SK-N-MC (cell line): ENCODE measurements at regions not wholly inside any gene's neighbourhood (a gene's known extent, or its start where the extent isn't known, plus 50 kb on each side); places are given as distances from the start of the nearest gene placed in this dataset.

Source experiments
- DNase-seq: peaks from one replicate; pipeline ENCODE4 v3.0.0-alpha.2; 2011; ENCODE audit warnings: low read depth, low spot score
- H3K27ac ChIP-seq: fragments of 200-600 bp; sonication (generic); 2 replicates; pipeline ENCODE4 v1.5.1; 2016; ENCODE audit warnings: mixed run types
- H3K36me3 ChIP-seq: fragments of 200-600 bp; sonication (generic); 2 replicates; pipeline ENCODE4 v1.6.1; 2017; ENCODE audit warnings: antibody characterized with exemption, low read length, mixed read lengths; ENCODE audit not compliant: insufficient read depth
- H3K4me3 ChIP-seq: fragments of 200-600 bp; sonication (generic); 2 replicates; pipeline ENCODE4 v1.5.1; 2016
- H3K9ac ChIP-seq: fragments of 200-600 bp; sonication (generic); 2 replicates; pipeline ENCODE4 v1.8.0; 2017; ENCODE audit warnings: mixed run types, mixed read lengths; ENCODE audit not compliant: insufficient read length
- H3K9me3 ChIP-seq: fragments of 200-600 bp; sonication (generic); 2 replicates; pipeline ENCODE4 v1.6.1; 2017; ENCODE audit warnings: low read depth, mild to moderate bottlenecking, antibody characterized with exemption, low read length, moderate library complexity, mixed read lengths
- EZH2 ChIP-seq: fragments of 200-600 bp; sonication (generic); IDR thresholded peaks from one replicate; pipeline ENCODE4 v1.6.1; 2017; ENCODE audit warnings: antibody characterized with exemption
- FOXP2 ChIP-seq: optimal IDR thresholded peaks from 2 replicates; pipeline ENCODE3; 2011; ENCODE audit warnings: mild to moderate bottlenecking, moderate library complexity; ENCODE audit not compliant: insufficient read depth; ENCODE audit errors: extremely low read length, control extremely low read depth
- POLR2AphosphoS5 ChIP-seq: IDR thresholded peaks from 2 replicates; pipeline ENCODE4 v1.6.1; 2012; ENCODE audit warnings: mild to moderate bottlenecking, low read depth, low read length, borderline replicate concordance

GRCh38 chr6:133697185-133697584 lies 191.7 kb upstream of the TCF21 start:
- no peaks in the 10 kb centered on the region for H3K36me3 ChIP-seq
- TF ChIP-seq EZH2 (no peak), FOXP2 (no peak), POLR2AphosphoS5 (no peak)
- no peak overlapping the region for H3K4me3 ChIP-seq
- DNase-seq, result no peak
- H3K9me3 ChIP-seq, result no peaks in the 10 kb centered on the region
- no peak overlapping the region for H3K27ac ChIP-seq
- no peak overlapping the region for H3K9ac ChIP-seq

- Histone ChIP-seq H3K36me3 (no peaks in the 10 kb centered on the region), H3K27ac (no peak overlapping the region), H3K9me3 (no peaks in the 10 kb centered on the region), H3K9ac (no peak overlapping the region), H3K4me3 (no peak overlapping the region)
- no peak for DNase-seq
- TF ChIP-seq FOXP2 (no peak), EZH2 (no peak), POLR2AphosphoS5 (no peak)
These were observed 191.2 kb upstream of the TCF21 start for GRCh38 chr6:133697666-133698065.

- Histone ChIP-seq H3K4me3 (no peak overlapping the region), H3K9ac (no peak overlapping the region), H3K36me3 (no peaks in the 10 kb centered on the region), H3K9me3 (no peaks in the 10 kb centered on the region), H3K27ac (no peak overlapping the region)
- TF ChIP-seq FOXP2, result no peak
- TF ChIP-seq EZH2, result no peak
- no peak for TF ChIP-seq POLR2AphosphoS5
- DNase-seq, result no peak
These were observed 190.6 kb upstream of the TCF21 start for GRCh38 chr6:133698272-133698671.

DNA sequence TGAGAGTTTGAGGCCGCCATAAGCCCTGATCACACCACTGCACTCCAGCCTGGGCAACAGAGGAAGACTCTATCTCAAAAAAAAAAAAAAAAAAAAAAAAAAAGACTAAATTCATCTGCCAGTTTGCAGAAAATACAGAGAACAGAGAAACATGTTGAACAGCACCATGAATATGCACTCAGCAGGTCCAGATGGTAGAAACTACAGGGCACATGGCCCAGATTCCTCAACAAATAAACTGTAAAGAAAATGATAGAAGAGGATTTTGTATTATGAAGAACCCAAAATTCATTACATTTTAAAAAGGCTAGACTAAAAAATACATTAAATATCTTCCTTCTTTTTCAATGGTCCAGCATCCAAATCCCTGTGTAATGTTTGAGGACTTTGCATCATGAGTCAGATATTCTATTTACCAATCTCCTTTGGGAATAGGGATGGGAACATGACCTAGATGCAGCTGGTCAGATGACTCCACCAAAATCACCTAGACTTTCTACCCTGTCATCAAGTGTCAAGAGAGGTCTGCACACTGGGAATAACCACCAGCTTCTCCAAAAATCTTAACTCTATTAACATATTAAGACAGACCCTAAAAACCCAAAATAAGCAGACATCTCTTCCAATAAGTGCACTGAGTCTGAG lies 189.1 kb upstream of the TCF21 start:
- Histone ChIP-seq H3K27ac (no peak overlapping the region), H3K4me3 (no peak overlapping the region), H3K9me3 (no peaks in the 10 kb centered on the region), H3K36me3 (no peaks in the 10 kb centered on the region), H3K9ac (no peak overlapping the region)
- no peak for TF ChIP-seq POLR2AphosphoS5
- no peak for TF ChIP-seq EZH2
- TF ChIP-seq FOXP2, result no peak
- no peak for DNase-seq

DNA sequence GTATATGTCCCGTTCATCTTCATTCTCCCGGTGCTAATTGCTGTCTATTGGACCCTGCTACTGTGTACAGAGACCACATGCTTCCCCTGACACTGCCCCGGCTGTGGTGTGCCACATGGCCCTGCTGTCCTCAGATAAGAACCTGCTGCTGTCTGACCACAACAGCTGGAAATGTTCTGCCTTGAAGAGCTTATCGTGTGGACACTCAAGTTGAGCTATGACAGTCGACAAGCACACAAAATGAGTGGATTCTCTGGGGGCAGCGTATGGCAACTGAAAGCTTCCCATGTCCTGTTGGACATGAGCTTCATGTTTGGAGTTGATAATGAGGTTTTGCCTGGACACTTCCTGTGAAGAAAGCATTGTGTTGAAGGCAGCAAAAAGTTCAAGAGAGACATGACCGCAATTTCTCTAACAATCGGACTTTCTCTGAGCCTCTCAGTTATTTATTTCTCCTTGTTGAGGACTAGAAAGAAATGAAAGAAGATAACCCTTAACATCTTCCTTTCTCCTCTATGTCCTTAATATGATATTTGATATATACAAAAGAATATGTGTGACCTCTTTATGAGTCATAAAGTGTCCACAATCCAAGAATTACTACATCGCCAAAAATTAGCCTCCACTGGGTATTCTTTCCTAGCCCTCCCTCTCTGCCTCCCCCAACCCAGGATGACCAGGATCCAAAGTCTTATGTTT lies 187.1 kb upstream of the TCF21 start:
- Histone ChIP-seq H3K27ac (no peak overlapping the region), H3K36me3 (no peaks in the 10 kb centered on the region), H3K9ac (no peak overlapping the region), H3K9me3 (no peaks in the 10 kb centered on the region), H3K4me3 (no peak overlapping the region)
- DNase-seq, result no peak
- TF ChIP-seq POLR2AphosphoS5 (no peak), FOXP2 (no peak), EZH2 (no peak)

DNA sequence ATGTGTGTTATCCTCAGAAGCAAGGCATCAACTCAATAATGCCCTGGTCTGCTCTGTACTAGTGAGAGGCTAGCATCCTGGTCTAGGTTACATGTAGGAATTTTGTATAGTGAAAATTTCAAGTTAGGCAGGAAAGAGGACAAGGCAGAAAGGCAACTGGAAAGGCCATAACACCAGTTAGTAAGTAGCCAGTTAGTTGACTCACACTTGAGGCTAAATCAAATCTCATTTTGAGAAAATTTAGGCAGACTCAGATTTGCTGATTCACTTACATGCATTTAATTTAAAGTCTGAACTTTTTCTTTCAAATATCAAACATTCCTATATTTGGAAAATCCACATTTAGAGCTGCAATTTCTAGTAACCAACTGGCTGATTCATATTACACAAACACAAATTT lies 184.5 kb upstream of the TCF21 start:
- H3K27ac ChIP-seq, result no peak overlapping the region
- TF ChIP-seq POLR2AphosphoS5 (no peak), FOXP2 (no peak), EZH2 (no peak)
- H3K36me3 ChIP-seq, result no peaks in the 10 kb centered on the region
- DNase-seq, result no peak
- no peaks in the 10 kb centered on the region for H3K9me3 ChIP-seq
- no peak overlapping the region for H3K9ac ChIP-seq
- no peak overlapping the region for H3K4me3 ChIP-seq

- no peaks in the 10 kb centered on the region for H3K36me3 ChIP-seq
- H3K9ac ChIP-seq, result no peak overlapping the region
- no peaks in the 10 kb centered on the region for H3K9me3 ChIP-seq
- TF ChIP-seq POLR2AphosphoS5 (no peak), EZH2 (no peak), FOXP2 (no peak)
- H3K4me3 ChIP-seq, result no peak overlapping the region
- H3K27ac ChIP-seq, result no peak overlapping the region
- no peak for DNase-seq
These were observed 183.8 kb upstream of the TCF21 start for GRCh38 chr6:133705066-133705465.

DNA sequence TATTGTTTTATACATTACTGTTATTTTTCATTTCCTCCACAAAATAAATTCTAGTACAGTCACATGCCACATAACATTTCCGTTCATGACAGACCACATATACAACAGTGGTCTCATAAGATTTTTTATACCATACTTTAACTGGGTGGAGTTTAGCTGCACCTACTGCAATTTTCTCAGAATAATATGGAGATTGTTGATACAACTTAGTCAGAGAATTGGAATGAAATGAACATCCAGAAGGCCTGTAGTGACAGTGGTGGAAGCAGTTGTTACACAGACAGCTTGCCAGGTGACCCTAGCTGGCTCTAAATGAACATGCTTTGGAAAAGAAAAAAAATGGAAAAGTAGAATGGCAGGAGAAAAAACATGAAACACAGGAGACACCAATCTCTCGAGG lies 183.2 kb upstream of the TCF21 start:
- DNase-seq, result no peak
- H3K4me3 ChIP-seq, result no peak overlapping the region

More for the DNA sequence above, 183.2 kb upstream of the TCF21 start:
- no peak for TF ChIP-seq POLR2AphosphoS5
- no peak for TF ChIP-seq FOXP2
- TF ChIP-seq EZH2, result no peak
- Histone ChIP-seq H3K9ac (no peak overlapping the region), H3K27ac (no peak overlapping the region), H3K9me3 (no peaks in the 10 kb centered on the region), H3K36me3 (no peaks in the 10 kb centered on the region)
